PFSK-1 (cell line): ENCODE measurements at regions not wholly inside any gene's neighbourhood (a gene's known extent, or its start where the extent isn't known, plus 50 kb on each side); places are given as distances from the start of the nearest gene placed in this dataset.
A peak's percentile ranks its signal among the peaks of the same experiment; 100 is the strongest.

ENCODE experiments used
- FOXP2 ChIP-seq: optimal IDR thresholded peaks from 2 replicates; pipeline ENCODE3; 2011; ENCODE audit warnings: borderline replicate concordance, control low read depth, inconsistent platforms; ENCODE audit not compliant: insufficient read depth; ENCODE audit errors: extremely low read length, extremely low read depth
- POLR2AphosphoS5 ChIP-seq: IDR thresholded peaks from 2 replicates; pipeline ENCODE4 v1.6.1; 2012; ENCODE audit warnings: low read depth, mild to moderate bottlenecking, control low read depth, low read length, moderate library complexity
- REST ChIP-seq, 2 experiments: IDR thresholded peaks; 2 replicates each; pipeline versions ENCODE4 v1.6.1 to v1.8.0; 2011 to 2012; ENCODE audit warnings: low read depth in 2 of 2, low read length in 2 of 2, control low read depth in 1 of 2, inconsistent platforms in 1 of 2, mild to moderate bottlenecking in 1 of 2, moderate library complexity in 1 of 2; ENCODE audit not compliant: insufficient read depth in 1 of 2
- SIN3A ChIP-seq: IDR thresholded peaks from 2 replicates; pipeline ENCODE4 v1.6.1; 2012; ENCODE audit warnings: mild to moderate bottlenecking, low read length, moderate library complexity, borderline replicate concordance; ENCODE audit not compliant: insufficient read depth
- TAF1 ChIP-seq: IDR thresholded peaks from 2 replicates; pipeline ENCODE4 v1.6.1; 2012; ENCODE audit warnings: low read length, control low read depth, borderline replicate concordance; ENCODE audit not compliant: insufficient read depth

GRCh38 chr2:12883906-12884305, 167.2 kb downstream of the TRIB2 start:
- TF ChIP-seq FOXP2 (no peak), POLR2AphosphoS5 (no peak), TAF1 (no peak), REST (IDR thresholded peaks at IDR 0.05; ENCODE audit: insufficient read depth in 1 of 2, low read depth in 2 of 2, low read length in 2 of 2) (no peak), SIN3A (no peak)

- TF ChIP-seq TAF1 (no peak; the same call in 1 of the 2 replicates), POLR2AphosphoS5 (no peak), SIN3A (no peak; the same call in 1 of the 2 replicates), FOXP2 (no peak), REST (IDR thresholded peaks at IDR 0.05; ENCODE audit: insufficient read depth in 1 of 2, low read depth in 2 of 2, low read length in 2 of 2) (0 out of 4 replicates have a peak, but pooled peaks of 1 of the 2 experiments have one; percentile 55)
Observed at GRCh38 chr2:12884713-12885282, 168.1 kb downstream of the TRIB2 start.

- TF ChIP-seq TAF1 (no peak), FOXP2 (no peak), POLR2AphosphoS5 (no peak), REST (IDR thresholded peaks at IDR 0.05; ENCODE audit: insufficient read depth in 1 of 2, low read depth in 2 of 2, low read length in 2 of 2) (no peak), SIN3A (no peak)
Observed at GRCh38 chr2:12890066-12890465, 173.3 kb downstream of the TRIB2 start.

GRCh38 chr2:12890481-12890991, 173.8 kb downstream of the TRIB2 start:
- TF ChIP-seq POLR2AphosphoS5: no peak
- TF ChIP-seq TAF1: no peak
- TF ChIP-seq SIN3A: no peak
- TF ChIP-seq FOXP2: no peak
- TF ChIP-seq REST (IDR thresholded peaks at IDR 0.05; ENCODE audit: insufficient read depth in 1 of 2, low read depth in 2 of 2, low read length in 2 of 2): no peak

- TF ChIP-seq REST (IDR thresholded peaks at IDR 0.05; ENCODE audit: insufficient read depth in 1 of 2, low read depth in 2 of 2, low read length in 2 of 2) (no peak), FOXP2 (no peak), POLR2AphosphoS5 (no peak), SIN3A (no peak), TAF1 (no peak)
Observed at GRCh38 chr2:12895017-12895416, 178.3 kb downstream of the TRIB2 start.
